ENCODE measurements at regions not wholly inside any gene's neighbourhood (a gene's known extent, or its start where the extent isn't known, plus 50 kb on each side); places are given as distances from the start of the nearest gene placed in this dataset.

- no peak for DNase-seq
Observed at GRCh38 chr4:35639929-35640328, 604.4 kb downstream of the ARAP2 start.

DNA sequence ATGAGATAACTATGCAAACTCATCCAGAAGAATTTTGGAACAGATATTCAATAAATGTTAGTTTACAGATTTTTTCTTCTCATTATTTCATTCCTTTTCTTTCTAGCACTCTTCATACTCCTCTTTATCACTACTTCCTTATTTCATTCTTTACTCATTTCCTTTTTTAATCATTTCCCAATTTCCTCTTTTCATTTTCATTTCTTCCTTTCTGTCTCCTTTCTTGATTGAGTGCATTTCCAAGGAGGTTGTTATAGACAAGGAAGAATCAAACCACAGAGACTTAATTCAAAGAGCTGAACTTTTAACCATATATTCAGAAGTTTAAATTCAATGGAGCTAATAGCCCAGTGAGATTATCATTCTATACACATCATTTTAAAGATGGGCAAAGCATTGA, 600.7 kb downstream of the ARAP2 start:
- no peak for DNase-seq

- DNase-seq: no peak
Observed at GRCh38 chr4:35644591-35644990, 599.7 kb downstream of the ARAP2 start.

- no peak for DNase-seq
Observed at GRCh38 chr4:35649011-35649410, 595.3 kb downstream of the ARAP2 start.

GRCh38 chr4:35649778-35650177, 594.5 kb downstream of the ARAP2 start:
- DNase-seq: no peak

DNA sequence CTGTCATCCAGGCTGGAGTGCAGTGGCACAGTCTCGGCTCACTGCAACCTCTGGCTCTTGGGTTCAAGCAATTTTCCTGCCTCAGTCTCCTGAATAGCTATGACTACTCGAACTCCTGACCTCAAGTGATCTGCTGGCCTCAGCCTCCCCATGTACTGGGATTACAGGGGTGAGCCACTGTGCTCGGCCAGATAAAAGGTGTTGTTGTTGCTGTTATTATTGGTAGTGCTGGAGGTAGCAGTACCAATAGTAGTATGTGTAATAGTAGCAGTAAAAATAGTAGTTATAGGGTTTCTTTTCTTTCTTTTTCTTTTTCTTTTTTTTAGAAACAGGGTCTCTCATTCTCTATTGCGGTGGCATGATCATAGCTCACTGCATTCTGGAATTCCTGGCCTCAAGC, 592.1 kb downstream of the ARAP2 start:
- no peak for DNase-seq

- DNase-seq: no peak
Observed at GRCh38 chr4:35653451-35653850, 590.9 kb downstream of the ARAP2 start.

- no peak for DNase-seq
Observed at GRCh38 chr4:35673137-35673536, 571.2 kb downstream of the ARAP2 start.

DNA sequence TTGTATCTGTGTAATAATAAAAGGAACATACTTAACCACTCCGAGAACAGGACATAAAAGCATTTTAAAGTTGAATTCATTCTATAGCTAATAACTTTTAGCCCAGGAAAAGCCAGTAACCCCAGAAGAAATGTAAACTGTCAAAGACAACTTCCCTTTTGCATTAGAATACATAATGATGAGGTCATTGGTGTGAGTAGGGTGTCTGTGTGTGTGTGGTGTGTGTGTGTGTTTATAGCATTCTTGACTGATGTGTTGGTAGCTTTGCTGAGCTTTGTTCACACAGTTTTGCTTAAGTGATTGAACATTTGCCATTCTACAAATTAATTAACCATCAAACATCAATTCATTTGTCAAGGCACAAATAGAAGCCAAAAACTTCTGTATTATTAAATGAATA, 559.6 kb downstream of the ARAP2 start:
- no peak for DNase-seq

- no peak for DNase-seq
Observed at GRCh38 chr4:35689870-35690269, 554.4 kb downstream of the ARAP2 start.

DNA sequence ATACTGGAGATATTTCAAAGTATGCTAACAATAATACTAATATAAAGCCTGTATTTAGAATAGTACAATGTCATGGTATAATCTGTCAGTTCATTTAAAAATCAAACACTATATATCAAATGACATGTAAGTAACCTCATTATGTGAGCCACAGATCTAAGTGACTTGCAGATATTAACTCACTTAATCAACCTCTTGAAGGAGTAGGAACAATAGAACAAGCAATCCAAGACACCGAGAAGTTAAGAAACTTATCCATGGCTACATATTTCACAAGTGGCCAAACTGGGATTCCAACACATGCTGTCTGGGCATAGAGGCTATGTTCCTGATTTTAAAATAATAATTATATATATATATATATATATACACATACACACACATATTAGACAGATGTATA, 554.0 kb downstream of the ARAP2 start:
- DNase-seq: no peak

DNA sequence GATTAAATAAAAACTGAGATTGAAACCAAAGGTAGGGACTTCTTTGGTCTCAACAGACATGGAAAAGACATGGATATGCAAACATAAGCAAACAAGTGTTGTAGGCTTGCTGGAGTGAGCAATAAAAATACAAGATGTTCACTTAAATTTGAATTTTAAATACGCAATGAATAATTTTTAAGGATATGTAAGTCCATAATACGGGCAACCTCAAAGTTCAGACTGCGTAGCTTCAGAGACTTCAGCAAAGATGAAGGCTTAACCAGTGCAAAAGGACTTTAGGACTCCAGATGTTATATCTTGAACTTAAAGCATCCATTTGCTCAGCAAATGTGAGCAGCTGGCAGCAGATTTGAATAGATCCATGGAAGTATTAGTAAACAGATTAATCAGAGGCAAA, 549.3 kb downstream of the ARAP2 start:
- no peak for DNase-seq

DNA sequence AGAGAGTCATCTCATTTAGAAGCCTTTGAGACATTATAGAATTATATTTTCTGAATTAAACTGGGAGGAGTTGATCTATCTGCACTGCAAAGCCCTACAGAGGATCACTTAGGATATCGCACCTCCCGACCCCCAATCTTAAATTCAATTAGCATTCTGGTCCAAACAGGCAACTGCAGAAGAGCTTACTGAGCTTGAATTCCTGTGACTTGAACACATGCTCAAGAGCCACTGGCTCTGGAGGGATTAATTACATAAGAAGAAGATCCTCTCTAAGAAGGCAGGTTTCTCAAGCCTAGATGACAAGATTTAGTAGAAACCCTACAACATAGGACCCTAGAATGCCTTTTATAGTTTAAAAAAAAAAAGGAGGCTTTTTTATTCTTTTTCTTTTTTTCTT, 548.9 kb downstream of the ARAP2 start:
- no peak for DNase-seq

DNA sequence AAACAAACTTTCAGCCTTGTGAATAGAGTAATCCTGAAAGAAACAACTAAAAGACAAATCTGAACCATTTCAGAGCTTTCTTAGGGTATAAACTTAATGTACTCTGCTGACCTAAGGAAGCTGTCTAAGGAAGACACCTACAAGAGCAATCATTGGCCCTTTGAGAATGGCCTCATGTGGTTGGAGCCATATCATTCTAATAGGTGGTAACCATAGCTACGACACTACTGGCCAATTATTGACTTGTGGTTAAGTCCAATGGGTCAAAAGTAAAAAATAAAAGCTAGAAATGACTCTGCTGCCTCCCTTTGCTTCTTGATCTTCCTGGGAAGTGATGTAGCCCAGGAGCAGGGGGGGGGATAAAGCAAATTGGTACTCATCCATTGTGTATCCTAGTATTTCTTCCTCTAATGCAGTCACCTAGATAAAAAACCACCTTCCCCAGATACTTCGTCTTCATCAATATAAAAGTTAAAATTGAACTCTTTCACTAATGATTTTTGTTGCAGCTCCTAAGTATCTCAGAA, 547.0 kb downstream of the ARAP2 start:
- no peak for DNase-seq

DNA sequence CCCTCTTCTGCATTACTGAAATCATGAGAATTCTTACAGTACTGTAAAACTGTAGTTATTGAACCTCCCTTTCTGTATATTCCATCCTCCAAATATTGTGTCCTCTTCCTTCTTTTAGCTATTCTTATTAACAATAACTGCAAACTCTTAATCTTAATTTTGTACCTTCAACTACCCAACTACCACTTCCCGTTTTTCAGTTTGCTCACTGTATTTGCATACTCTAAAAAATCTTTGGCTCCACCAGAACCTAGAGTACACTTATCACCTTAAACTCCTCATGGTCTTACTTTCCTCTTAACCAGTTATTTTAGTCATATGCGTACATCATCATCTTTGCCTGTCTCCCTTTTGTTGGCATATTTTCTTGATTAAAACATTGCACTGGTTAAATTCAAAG, 543.7 kb downstream of the ARAP2 start:
- DNase-seq: no peak

DNA sequence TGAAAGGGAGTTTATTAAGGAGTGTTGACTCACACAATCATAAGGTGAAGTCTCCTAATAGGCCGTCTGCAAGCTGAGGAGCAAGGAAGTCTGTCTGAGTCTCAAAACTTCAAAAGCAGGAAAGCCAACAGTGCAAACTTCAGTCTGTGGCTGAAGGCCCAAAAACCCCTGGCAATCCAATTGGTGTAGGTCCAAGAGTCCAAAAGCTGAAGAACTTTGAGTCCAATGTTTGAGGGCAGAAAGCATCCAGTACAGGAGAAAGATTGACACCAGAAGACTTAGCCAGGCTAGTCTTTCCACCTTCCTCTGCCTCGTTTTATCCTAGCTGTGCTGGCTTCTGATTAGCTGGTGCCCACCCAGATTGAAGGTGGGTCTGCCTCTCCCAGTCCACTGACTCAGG, 535.2 kb downstream of the ARAP2 start:
- no peak for DNase-seq

DNA sequence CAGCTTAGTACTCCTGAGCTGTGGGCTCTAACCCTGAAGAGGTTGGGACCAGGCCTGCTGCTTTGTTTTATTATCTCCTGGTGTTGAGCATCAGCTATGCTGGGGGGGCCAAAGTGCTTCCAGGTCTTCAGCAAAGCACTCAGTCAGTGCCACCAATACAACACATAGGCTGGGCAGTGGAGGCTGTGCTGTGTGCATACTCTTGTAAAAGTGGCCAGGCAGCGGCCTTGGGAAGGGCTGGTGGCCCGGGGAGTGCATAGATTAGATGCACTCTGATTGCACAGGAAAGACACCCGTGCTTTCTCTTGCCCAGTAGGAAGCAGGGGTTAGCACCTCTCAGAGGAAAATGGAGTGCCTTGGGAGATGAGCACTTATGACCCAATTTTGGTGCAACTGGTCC, 534.0 kb downstream of the ARAP2 start:
- no peak for DNase-seq

- DNase-seq: no peak
Observed at GRCh38 chr4:35711127-35711526, 533.2 kb downstream of the ARAP2 start.

- no peak for DNase-seq
Observed at GRCh38 chr4:35723973-35724372, 520.3 kb downstream of the ARAP2 start.

- no peak for DNase-seq
Observed at GRCh38 chr4:35725131-35725530, 519.2 kb downstream of the ARAP2 start.

GRCh38 chr4:35730414-35730813, 513.9 kb downstream of the ARAP2 start:
- no peak for DNase-seq

GRCh38 chr4:35734381-35735098, 509.8 kb downstream of the ARAP2 start:
- DNase-seq: no peak

DNA sequence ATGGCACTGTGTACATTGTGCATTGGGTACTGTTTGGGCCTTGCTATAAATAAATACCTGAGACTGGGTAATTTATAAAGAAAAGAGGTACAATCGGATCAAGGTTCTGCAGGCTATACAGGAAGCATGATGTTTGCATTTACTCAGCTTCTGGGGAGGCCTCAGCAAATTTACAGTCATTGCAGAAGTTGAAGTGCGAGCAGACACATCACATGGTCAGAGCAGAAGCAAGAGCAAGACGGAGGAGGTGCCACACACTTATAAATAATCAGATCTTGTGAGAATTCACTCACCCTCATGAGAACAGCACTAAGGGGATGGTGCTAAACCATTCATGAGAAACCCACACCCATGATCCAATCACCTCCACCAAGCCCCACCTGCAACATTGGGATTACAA, 505.0 kb downstream of the ARAP2 start:
- DNase-seq: no peak

GRCh38 chr4:35754047-35754446, 490.3 kb downstream of the ARAP2 start:
- no peak for DNase-seq

DNA sequence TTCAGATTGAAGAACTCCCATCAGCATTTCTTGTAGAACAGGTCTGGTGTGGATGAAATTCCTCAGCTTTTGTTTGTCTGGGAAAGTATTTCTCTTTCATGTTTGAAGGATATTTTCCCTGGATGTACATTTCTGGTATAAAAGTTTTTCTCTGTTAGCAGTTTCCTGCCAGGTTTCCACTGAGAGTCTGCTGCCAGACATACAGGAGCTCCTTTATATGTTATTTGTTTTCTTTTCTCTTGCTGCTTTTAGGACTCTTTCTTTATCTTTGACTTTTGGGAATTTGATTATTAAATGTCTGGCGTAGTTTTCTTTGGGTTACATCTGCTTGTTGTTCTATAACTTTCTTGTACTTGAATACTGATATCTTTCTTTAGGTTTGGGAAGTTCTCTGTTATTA, 486.5 kb downstream of the ARAP2 start:
- no peak for DNase-seq

All from activated CD4-positive, CD25-positive, alpha-beta regulatory T cell (primary cell).